SK-N-SH (cell line): ENCODE measurements at regions not wholly inside any gene's neighbourhood (a gene's known extent, or its start where the extent isn't known, plus 50 kb on each side); places are given as distances from the start of the nearest gene placed in this dataset.

Experiments used
- CTCF ChIA-PET: fragments of 300-600, 350-600 bp; formaldehyde crosslinking; extraction: SDS; loops from one replicate; lab custom pipeline; 2021; lab: Yijun Ruan, JAX
- POLR2A ChIA-PET: fragments of 350-600 bp; sonication (Branson Sonifier 250); formaldehyde crosslinking; extraction: SDS; loops from one replicate; lab custom pipeline; 2020; ENCODE audit warnings: antibody characterized with exemption, inconsistent platforms; lab: Yijun Ruan, JAX
- DNase-seq: peaks from one replicate; pipeline ENCODE4 v3.0.0; 2012
- H2AFZ ChIP-seq: fragments of 200-600 bp; sonication (generic); 2 replicates; pipeline ENCODE4 v1.8.1; 2016; ENCODE audit warnings: antibody characterized with exemption, mild to moderate bottlenecking, low read depth
- H3F3A ChIP-seq: fragments of 200-600 bp; sonication (generic); replicated peaks from 2 replicates; pipeline ENCODE3; 2016; ENCODE audit warnings: antibody characterized with exemption, mild to moderate bottlenecking; ENCODE audit not compliant: insufficient read depth
- H3K27ac ChIP-seq, 2 experiments: fragments of 200-500 bp in 1 of 2; fragments of 200-600 bp in 1 of 2; sonication (Bioruptor generic) in 1 of 2; sonication (generic), shearing (Covaris generic) in 1 of 2; 2 replicates each; pipeline versions ENCODE4 v1.5.1 to v1.6.1; 2014 to 2016; ENCODE audit warnings: low read depth in 2 of 2, inconsistent platforms in 1 of 2, low read length in 1 of 2, mild to moderate bottlenecking in 1 of 2, mixed read lengths in 1 of 2
- H3K27me3 ChIP-seq: fragments of 200-600 bp; sonication (generic), shearing (Covaris generic); 2 replicates; pipeline ENCODE4 v1.6.1; 2016; ENCODE audit warnings: mixed run types; ENCODE audit not compliant: insufficient read depth
- H3K36me3 ChIP-seq, 2 experiments: fragments of 200-500 bp in 1 of 2; fragments of 200-600 bp in 1 of 2; sonication (Bioruptor generic) in 1 of 2; sonication (generic) in 1 of 2; replicated peaks in 1 of 2; 2 replicates each; pipeline versions ENCODE3 to v1.5.1; 2014 to 2016; ENCODE audit warnings: low read length in 1 of 2, mild to moderate bottlenecking in 1 of 2; ENCODE audit not compliant: insufficient read depth in 2 of 2, control insufficient read depth in 1 of 2
- H3K4me1 ChIP-seq, 2 experiments: fragments of 200-500 bp in 1 of 2; fragments of 200-600 bp in 1 of 2; sonication (Bioruptor generic) in 1 of 2; sonication (generic), shearing (Covaris generic) in 1 of 2; 2 replicates each; pipeline versions ENCODE4 v1.5.1 to v1.6.1; 2014 to 2016; ENCODE audit warnings: low read depth in 1 of 2, low read length in 1 of 2, mixed run types in 1 of 2; ENCODE audit not compliant: insufficient read depth in 2 of 2, control insufficient read depth in 1 of 2
- H3K4me2 ChIP-seq: fragments of 200-600 bp; sonication (generic), shearing (Covaris generic); 2 replicates; pipeline ENCODE4 v1.6.1; 2017; ENCODE audit warnings: mixed run types
- H3K4me3 ChIP-seq, 2 experiments: fragments of 200-500 bp in 1 of 2; fragments of 200-600 bp in 1 of 2; sonication (Bioruptor generic) in 1 of 2; sonication (generic), shearing (Covaris generic) in 1 of 2; 2 replicates each; pipeline versions ENCODE4 v1.5.1 to v1.8.1; 2014 to 2016; ENCODE audit warnings: low read depth in 2 of 2, inconsistent platforms in 1 of 2, low read length in 1 of 2, mild to moderate bottlenecking in 1 of 2, mixed read lengths in 1 of 2, moderate library complexity in 1 of 2
- H3K79me2 ChIP-seq: fragments of 200-600 bp; sonication (generic); 2 replicates; pipeline ENCODE4 v1.8.1; 2017; ENCODE audit warnings: mild to moderate bottlenecking; ENCODE audit not compliant: insufficient read depth
- H3K9ac ChIP-seq: fragments of 200-600 bp; sonication (generic); 2 replicates; pipeline ENCODE4 v1.6.1; 2017; ENCODE audit warnings: mixed run types
- H3K9me2 ChIP-seq: fragments of 200-600 bp; sonication (generic); 2 replicates; pipeline ENCODE4 v1.6.1; 2017; ENCODE audit warnings: mixed run types
- H3K9me3 ChIP-seq: fragments of 200-600 bp; sonication (generic); 2 replicates; pipeline ENCODE4 v1.6.1; 2017; ENCODE audit warnings: mixed run types, mild to moderate bottlenecking, moderate library complexity
- H4K20me1 ChIP-seq: fragments of 200-600 bp; sonication (generic); 2 replicates; pipeline ENCODE4 v1.6.1; 2017; ENCODE audit warnings: mild to moderate bottlenecking, mixed run types; ENCODE audit not compliant: insufficient read depth
- CHD2 ChIP-seq: fragments of 150-350 bp; IDR thresholded peaks from 2 replicates; pipeline ENCODE4 v1.6.1; 2018; ENCODE audit warnings: low read length; ENCODE audit not compliant: partially characterized antibody
- CTCF ChIP-seq: fragments of 200-600 bp; sonication (generic); IDR thresholded peaks from 2 replicates; pipeline ENCODE4 v1.6.1; 2017; ENCODE audit warnings: antibody characterized with exemption, mild to moderate bottlenecking, moderate library complexity
- ELF1 ChIP-seq: IDR thresholded peaks from 2 replicates; pipeline ENCODE4 v1.4.0; 2012
- EZH2phosphoT487 ChIP-seq: fragments of 200-600 bp; sonication (generic); IDR thresholded peaks from 2 replicates; pipeline ENCODE4 v1.6.1; 2017; ENCODE audit warnings: low read depth, mixed run types, mild to moderate bottlenecking, antibody characterized with exemption, moderate library complexity, borderline replicate concordance
- FOXM1 ChIP-seq: IDR thresholded peaks from 2 replicates; pipeline ENCODE4 v1.4.0; 2012; ENCODE audit warnings: low read depth, mild to moderate bottlenecking
- GABPA ChIP-seq: IDR thresholded peaks from 2 replicates; pipeline ENCODE4 v1.4.0; 2012; ENCODE audit warnings: low read depth, mild to moderate bottlenecking
- GATA2 ChIP-seq: sonication (generic); formaldehyde crosslinking; IDR thresholded peaks from 2 replicates; pipeline ENCODE4 v1.5.0; 2020; ENCODE audit warnings: mild to moderate bottlenecking, missing genetic modification reagents
- JUND ChIP-seq: IDR thresholded peaks from 2 replicates; pipeline ENCODE4 v1.4.0; 2012
- NRF1 ChIP-seq: IDR thresholded peaks from 2 replicates; pipeline ENCODE4 v1.6.1; 2012; ENCODE audit warnings: low read depth, mild to moderate bottlenecking, low read length
- PBX3 ChIP-seq: IDR thresholded peaks from 2 replicates; pipeline ENCODE4; 2012
- POLR2AphosphoS5 ChIP-seq: IDR thresholded peaks from 2 replicates; pipeline ENCODE4 v1.6.1; 2012; ENCODE audit warnings: low read depth, low read length
- RAD21 ChIP-seq: IDR thresholded peaks from 2 replicates; pipeline ENCODE4 v1.6.1; 2012; ENCODE audit warnings: mild to moderate bottlenecking, low read length
- REST ChIP-seq: IDR thresholded peaks from 2 replicates; pipeline ENCODE4 v1.6.1; 2012; ENCODE audit warnings: mild to moderate bottlenecking, low read depth, low read length, moderate library complexity
- RFX5 ChIP-seq: IDR thresholded peaks from 2 replicates; pipeline ENCODE4 v1.6.1; 2012; ENCODE audit warnings: mild to moderate bottlenecking, improper control_type of control experiment, low read length
- RXRA ChIP-seq: IDR thresholded peaks from 2 replicates; pipeline ENCODE4 v1.4.0; 2012; ENCODE audit warnings: low read depth, mild to moderate bottlenecking, borderline replicate concordance
- YY1 ChIP-seq: IDR thresholded peaks from 2 replicates; pipeline ENCODE4 v1.4.0; 2012; ENCODE audit warnings: low read depth, mild to moderate bottlenecking
- ZBTB33 ChIP-seq: IDR thresholded peaks from 2 replicates; pipeline ENCODE4 v1.4.0; 2012; ENCODE audit warnings: low read depth, borderline replicate concordance
- WGBS: methylation state at CpG from one replicate; pipeline ENCODE4 v1.1.6; 2017; ENCODE audit warnings: low lambda C conversion rate; 5-methylcytosine and 5-hydroxymethylcytosine counted together

GRCh38 chr18:22102953-22103646 lies 66.3 kb upstream of the GATA6 start:
- no peaks in the 10 kb centered on the region for H3K79me2 ChIP-seq
- no peak overlapping the region for H3K4me2 ChIP-seq
- peaks cover 23% of the 10 kb centered on the region; the same call in 1 of the 2 replicates for H3K27me3 ChIP-seq
- no peaks in the 10 kb centered on the region for H3K9me3 ChIP-seq
- no peaks in the 10 kb centered on the region for H3K36me3 ChIP-seq
- H3K4me1 ChIP-seq, result no peaks in the 10 kb centered on the region; a peak in 1 of 4 replicates
- H3K9me2 ChIP-seq, result no peaks in the 10 kb centered on the region
- ChIA-PET CTCF (interaction anchor here (1.0 kb wide), 1 partner anchor 10 kb away, joined by 3 read pairs; no protein-coding TSS in a partner anchor), POLR2A (no interaction called here)
- no peak overlapping the region for H3K9ac ChIP-seq
- DNase-seq, result no peak
- H3K27ac ChIP-seq, result no peak overlapping the region
- H2AFZ ChIP-seq, result no peak overlapping the region
- H3F3A ChIP-seq, result no peaks in the 10 kb centered on the region
- TF ChIP-seq ZBTB33 (no peak), GATA2 (CRISPR knock-in tag) (no peak), RXRA (no peak), JUND (no peak), REST (no peak), YY1 (no peak), NRF1 (no peak), FOXM1 (no peak), CHD2 (no peak), RAD21 (no peak), ELF1 (no peak), POLR2AphosphoS5 (no peak), RFX5 (no peak), GABPA (no peak), PBX3 (no peak), CTCF (no peak), EZH2phosphoT487 (no peak)
- WGBS, result 10% methylated on average over 7 of the region's 7 CpGs
- H3K4me3 ChIP-seq, result no peak overlapping the region
- H4K20me1 ChIP-seq, result no peaks in the 10 kb centered on the region
